ENCODE measurements at regions not wholly inside any gene's neighbourhood (a gene's known extent, or its start where the extent isn't known, plus 50 kb on each side); places are given as distances from the start of the nearest gene placed in this dataset.

DNA sequence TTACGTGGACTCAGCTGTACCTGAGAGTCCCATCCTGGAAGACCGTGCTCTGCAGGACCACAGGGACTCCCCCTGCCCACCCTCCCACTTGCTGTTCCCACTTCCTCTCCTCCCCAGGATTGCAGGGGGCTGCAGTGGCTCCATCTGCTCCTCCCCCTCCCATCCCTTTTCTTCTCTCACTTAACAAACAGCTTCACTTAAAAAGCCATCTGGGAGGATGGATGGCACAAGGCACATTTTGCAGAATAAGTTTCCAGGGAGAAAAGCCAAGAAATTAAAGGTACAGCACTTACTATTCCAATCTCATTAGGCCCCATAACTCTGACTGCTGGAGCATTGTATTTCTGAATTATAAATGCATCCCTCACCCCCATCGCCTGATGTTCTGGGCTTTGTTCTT lies 458.7 kb downstream of the PTPRU start:
- H3K4me3 ChIP-seq, result no peak overlapping the region
- H3K9me3 ChIP-seq, result no peaks in the 10 kb centered on the region
- DNase-seq, result no peak
- no peaks in the 10 kb centered on the region for H3K36me3 ChIP-seq (ENCODE audit: low read depth)
- H3K4me1 ChIP-seq (ENCODE audit: low read depth), result no peaks in the 10 kb centered on the region
- TF ChIP-seq, protein P1, sequence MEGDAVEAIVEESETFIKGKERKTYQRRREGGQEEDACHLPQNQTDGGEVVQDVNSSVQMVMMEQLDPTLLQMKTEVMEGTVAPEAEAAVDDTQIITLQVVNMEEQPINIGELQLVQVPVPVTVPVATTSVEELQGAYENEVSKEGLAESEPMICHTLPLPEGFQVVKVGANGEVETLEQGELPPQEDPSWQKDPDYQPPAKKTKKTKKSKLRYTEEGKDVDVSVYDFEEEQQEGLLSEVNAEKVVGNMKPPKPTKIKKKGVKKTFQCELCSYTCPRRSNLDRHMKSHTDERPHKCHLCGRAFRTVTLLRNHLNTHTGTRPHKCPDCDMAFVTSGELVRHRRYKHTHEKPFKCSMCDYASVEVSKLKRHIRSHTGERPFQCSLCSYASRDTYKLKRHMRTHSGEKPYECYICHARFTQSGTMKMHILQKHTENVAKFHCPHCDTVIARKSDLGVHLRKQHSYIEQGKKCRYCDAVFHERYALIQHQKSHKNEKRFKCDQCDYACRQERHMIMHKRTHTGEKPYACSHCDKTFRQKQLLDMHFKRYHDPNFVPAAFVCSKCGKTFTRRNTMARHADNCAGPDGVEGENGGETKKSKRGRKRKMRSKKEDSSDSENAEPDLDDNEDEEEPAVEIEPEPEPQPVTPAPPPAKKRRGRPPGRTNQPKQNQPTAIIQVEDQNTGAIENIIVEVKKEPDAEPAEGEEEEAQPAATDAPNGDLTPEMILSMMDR (IDR thresholded peaks at IDR 0.05), result no peak
- intact Hi-C loops (cut with DNase I, micrococcal nuclease), result no loop called here
- no peak for ATAC-seq

DNA sequence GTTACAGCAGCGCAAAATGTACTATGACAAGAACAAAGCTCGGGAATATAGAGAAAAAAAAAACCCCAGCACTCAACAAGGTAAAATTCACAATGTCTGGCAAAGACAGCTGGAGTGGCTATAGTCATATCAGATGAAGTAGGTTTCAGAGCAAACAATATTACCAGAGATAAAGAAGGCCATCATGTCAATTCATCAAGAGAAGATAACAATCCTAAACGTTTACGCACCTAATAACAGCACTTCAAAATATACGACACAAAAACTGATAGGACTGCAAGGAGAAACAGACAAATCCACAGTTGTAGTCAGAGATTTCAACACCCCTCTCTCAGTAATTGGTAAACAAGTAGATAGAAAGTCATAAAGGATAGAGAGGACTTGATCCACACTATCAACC lies 455.2 kb downstream of the PTPRU start:
- DNase-seq (no peak), ATAC-seq (no peak)
- no peak overlapping the region for H3K4me3 ChIP-seq
- H3K36me3 ChIP-seq (ENCODE audit: low read depth), result no peaks in the 10 kb centered on the region
- H3K9me3 ChIP-seq, result no peaks in the 10 kb centered on the region
- TF ChIP-seq, protein P1 (IDR thresholded peaks at IDR 0.05), result no peak
- intact Hi-C loops (cut with DNase I, micrococcal nuclease), result no loop called here
- H3K4me1 ChIP-seq (ENCODE audit: low read depth), result no peaks in the 10 kb centered on the region

DNA sequence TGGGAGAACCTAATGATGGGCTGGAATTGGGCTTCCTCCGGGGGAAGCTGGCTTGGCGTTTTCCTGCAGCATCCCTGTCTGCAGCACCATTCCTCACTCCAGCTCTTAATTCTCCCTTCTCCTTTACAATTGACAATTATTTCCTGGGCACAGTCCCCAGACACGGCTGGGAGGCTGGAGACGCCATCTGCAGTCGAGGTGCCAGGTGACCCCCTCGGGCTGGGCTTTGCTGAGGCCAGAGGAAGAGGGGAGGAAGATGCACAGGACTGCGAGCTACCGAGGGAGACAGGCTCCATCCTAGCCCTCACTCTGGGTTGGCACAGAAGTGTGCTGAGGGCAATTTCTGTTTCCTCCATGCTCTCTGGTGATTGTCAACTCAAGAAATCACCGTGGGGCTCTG lies 453.8 kb downstream of the PTPRU start:
- intact Hi-C loops (cut with DNase I, micrococcal nuclease), result no loop called here
- ATAC-seq (no peak), DNase-seq (no peak)
- Histone ChIP-seq H3K4me1 (ENCODE audit: low read depth) (no peaks in the 10 kb centered on the region), H3K36me3 (ENCODE audit: low read depth) (no peaks in the 10 kb centered on the region), H3K9me3 (no peaks in the 10 kb centered on the region), H3K4me3 (no peak overlapping the region)
- TF ChIP-seq, protein P1 (IDR thresholded peaks at IDR 0.05), result no peak

DNA sequence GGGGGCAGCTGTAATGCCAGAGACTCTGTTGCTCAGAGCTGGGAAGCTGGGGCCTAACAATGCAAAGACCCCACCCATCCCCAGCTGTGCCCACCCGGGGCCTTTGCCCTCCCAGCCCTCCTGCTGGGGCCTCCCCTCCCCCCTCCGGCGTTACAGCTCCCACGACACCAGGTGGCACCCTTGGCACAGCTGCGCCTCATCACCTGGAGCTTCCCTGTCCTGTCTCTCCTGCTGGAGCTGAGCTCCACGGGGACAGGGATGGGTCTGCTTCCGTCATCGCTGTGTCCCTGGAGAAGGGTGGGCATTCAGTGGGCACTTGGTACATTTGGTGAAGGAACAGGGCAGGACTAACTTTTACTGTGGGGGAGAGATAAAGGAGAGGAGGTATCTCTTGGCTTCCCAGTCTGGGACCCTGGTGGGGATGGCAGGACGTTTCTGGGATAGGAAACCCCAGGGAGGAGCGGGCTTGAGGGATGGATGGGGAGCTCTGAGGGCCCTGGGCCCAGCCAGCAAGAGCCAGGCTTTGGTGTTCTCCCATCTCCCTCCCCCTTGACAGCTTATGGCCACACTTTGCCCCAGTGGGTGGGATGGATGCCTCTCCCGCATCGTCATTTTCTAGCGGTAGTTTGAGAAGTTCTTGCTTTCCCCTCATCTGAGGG lies 453.2 kb downstream of the PTPRU start:
- H3K36me3 ChIP-seq (ENCODE audit: low read depth), result no peaks in the 10 kb centered on the region
- DNase-seq, result no peak
- TF ChIP-seq, protein P1 (IDR thresholded peaks at IDR 0.05), result no peak
- no peaks in the 10 kb centered on the region for H3K9me3 ChIP-seq
- intact Hi-C loops (cut with DNase I, micrococcal nuclease), result no loop called here
- H3K4me3 ChIP-seq, result no peak overlapping the region
- H3K4me1 ChIP-seq (ENCODE audit: low read depth), result no peaks in the 10 kb centered on the region
- ATAC-seq, result no peak

DNA sequence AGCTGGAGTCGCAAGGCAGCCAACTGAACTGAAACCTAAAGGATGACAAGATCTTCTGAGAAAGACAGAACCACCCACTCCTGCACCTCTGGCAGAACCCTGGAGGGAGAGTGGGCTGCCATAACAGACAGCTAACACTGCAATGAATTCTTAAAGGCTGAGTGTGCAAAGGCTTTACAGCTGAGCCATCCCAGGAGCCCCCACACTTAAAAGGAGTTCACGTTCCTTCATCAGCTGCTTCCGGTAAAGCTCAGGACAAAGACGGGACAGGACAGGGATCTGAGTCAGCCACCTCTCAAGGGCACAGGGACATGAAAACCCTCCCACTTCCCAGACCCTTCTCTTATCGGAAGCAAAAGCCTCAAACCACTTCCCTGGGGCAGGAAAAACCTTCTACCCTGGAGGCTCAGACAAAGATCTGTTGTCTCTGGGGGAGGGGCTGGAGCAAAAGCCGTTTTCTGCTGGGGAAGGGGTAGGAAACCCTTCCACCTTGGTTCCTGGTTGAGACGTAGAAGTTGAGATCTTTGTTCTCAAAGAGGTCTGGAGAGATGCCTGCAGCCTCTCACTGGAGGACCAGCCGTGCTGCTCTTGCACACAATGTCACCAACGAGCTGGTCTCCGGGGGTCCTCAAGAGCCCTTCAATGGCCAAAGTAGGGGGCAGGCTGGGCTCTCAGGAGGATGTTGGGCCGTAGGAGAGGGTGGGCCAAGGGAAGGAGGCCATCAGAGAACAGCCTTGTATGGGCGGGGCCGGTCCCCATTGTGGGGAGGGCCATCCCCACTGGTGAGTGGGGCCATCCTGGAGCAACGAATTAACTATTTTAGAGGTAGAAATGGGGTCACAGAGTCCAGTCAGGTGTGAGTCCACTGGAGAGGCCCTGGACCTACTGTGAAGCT lies 452.4 kb downstream of the PTPRU start:
- intact Hi-C loops (cut with DNase I, micrococcal nuclease), result no loop called here
- no peaks in the 10 kb centered on the region for H3K4me1 ChIP-seq (ENCODE audit: low read depth)
- DNase-seq (no peak), ATAC-seq (no peak)
- TF ChIP-seq, protein P1 (IDR thresholded peaks at IDR 0.05), result no peak
- H3K9me3 ChIP-seq, result no peaks in the 10 kb centered on the region
- no peak overlapping the region for H3K4me3 ChIP-seq
- no peaks in the 10 kb centered on the region for H3K36me3 ChIP-seq (ENCODE audit: low read depth)

Data from mucosa of descending colon (tissue), 3 donors.